Dermis microvascular lymphatic vessel endothelial cell (primary cell): ENCODE measurements at regions not wholly inside any gene's neighbourhood (a gene's known extent, or its start where the extent isn't known, plus 50 kb on each side); places are given as distances from the start of the nearest gene placed in this dataset.
"Not testable (repeated sequence)": the region's sequence is repeated elsewhere in the genome, so short reads cannot be mapped to it uniquely, and the experiment has no call there.

ENCODE experiments used
- DNase-seq, 2 donors: peaks; one replicate each; pipeline versions ENCODE4 v3.0.0 to v3.0.0-alpha.2; 2010; ENCODE audit warnings: low read depth in 2 of 2

DNA sequence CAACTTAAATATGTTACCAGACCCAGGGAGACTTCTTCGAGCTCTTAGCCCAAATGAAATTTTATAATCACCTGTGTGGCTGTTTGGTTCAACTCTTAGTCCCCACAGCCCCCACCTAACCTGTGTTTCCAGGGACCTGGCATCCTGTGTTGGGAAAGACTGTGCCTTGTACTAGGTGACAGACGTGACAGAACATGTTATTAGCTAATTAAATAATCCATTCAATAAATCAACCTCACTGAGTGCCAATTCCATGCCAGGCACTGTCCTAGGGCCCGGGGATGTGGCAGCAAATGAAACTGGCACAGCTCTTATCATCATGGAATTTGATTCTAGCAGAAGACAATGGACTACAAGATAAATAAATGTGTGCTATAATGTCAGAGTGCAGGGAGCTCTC lies 431.9 kb downstream of the MIAT start:
- DNase-seq: no peak

- no peak for DNase-seq
Observed at GRCh38 chr22:27090611-27091011, 433.2 kb downstream of the MIAT start.

- no peak for DNase-seq
Observed at GRCh38 chr22:27093422-27093821, 436.0 kb downstream of the MIAT start.

- no peak for DNase-seq
Observed at GRCh38 chr22:27094633-27095308, 437.4 kb downstream of the MIAT start.

DNA sequence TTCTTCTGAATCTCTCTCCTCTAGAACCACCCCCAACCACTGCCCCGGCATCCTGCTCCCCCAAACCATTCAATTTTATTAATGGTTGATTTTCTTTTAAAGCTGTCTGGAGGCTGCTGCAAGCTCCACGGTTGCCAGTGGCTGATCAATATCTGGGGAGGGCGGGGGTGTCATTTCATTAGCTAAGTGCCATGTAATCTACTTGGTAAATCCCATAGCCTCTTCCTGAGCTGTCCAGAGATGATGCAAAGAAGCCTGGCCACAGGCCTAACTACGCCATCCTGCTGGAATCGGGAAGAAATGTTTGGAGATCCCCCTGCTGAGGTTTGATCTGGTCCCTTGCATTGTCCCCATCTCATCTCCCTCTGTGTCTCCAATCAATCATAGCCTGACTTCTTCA lies 440.1 kb downstream of the MIAT start:
- no peak for DNase-seq

GRCh38 chr22:27097933-27098332 lies 440.5 kb downstream of the MIAT start:
- DNase-seq: no peak

DNA sequence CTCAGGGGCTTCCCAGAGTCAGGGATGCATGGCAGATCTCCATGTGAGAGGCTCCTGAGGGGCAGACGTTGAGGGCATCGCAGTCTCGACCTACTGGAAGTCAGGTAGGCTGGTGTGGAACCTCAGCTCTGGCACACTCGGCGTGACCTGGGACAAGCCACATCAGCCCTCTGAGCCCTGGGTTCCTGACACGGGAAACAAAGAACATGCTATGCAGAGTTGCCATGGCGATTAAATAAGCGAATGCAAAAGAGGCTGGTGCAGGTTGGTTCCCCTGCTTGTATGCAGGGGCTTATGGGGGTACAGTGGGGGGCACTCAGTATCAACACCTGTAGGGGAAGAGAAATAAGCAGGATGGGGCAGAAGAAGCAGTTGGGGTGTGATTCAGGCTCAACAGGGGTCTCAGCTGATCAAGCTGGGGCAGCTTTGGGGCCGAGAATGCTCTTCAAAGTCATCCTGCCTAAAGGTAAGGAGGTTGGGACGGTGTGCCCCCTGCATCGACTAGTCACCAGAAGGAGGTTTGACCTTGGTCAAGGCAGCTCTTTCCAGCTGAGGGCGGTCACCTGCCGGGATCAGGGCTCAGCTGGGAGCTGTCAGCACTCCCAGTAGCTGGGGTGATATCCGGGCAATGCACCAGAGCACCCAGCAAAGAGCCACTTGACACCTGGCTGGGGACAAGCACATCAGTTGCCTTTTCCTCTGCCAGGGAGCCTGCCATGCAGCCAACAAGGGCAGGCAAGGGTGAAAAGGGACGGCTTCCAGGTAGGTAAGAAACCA lies 442.7 kb downstream of the MIAT start:
- no peak for DNase-seq

DNA sequence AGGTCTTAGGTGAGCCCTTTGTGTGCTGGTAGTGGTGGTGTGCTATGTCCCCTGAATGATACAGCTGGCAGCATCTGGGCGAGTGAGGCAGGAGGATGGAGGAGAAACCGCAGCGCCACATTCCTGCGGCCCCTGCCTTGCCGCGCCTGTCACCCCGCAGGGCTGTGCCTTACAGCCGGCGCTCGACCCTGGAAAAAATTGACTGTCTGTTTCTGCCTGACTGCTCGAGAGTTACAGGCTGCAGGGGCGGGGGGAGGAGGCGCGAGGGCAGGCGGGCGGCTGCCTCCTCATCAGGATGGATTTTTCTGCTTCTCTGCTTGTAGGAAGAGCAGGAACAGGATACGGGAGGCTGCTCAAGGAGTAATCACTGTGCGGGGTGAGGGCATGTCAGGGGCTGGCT lies 443.4 kb downstream of the MIAT start:
- no peak for DNase-seq

- DNase-seq: no peak
Observed at GRCh38 chr22:27101288-27101687, 443.9 kb downstream of the MIAT start.

GRCh38 chr22:27104449-27104848 lies 447.1 kb downstream of the MIAT start:
- no peak for DNase-seq

GRCh38 chr22:27105142-27106025 lies 448.0 kb downstream of the MIAT start:
- DNase-seq: peak; percentile 52 to 81

- no peak for DNase-seq
Observed at GRCh38 chr22:27106985-27107384, 449.6 kb downstream of the MIAT start.

GRCh38 chr22:27107386-27107785 lies 450.0 kb downstream of the MIAT start:
- no peak for DNase-seq

GRCh38 chr22:27107824-27108223 lies 450.4 kb downstream of the MIAT start:
- peak; percentile 29 to 94 for DNase-seq

- DNase-seq: no peak
Observed at GRCh38 chr22:27108425-27109114, 451.2 kb downstream of the MIAT start.

DNA sequence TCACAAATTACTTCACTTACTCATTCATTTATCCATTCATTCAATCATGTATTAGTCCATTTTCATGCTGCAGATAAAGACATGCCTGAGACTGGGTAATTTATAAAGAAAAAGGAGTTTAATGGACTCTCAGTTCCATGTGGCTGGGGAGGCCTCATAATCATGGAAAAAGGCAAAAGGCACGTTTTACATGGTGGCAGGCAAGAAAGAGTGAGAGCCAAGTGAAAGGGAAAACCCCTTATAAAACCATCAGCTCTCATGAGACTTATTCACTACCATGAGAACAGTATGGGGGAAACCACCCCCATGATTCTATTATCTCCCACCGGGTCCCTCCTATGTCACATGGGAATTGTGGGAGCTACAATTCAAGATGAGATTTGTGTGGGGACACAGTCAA lies 452.0 kb downstream of the MIAT start:
- not testable (repeated sequence) for DNase-seq

DNA sequence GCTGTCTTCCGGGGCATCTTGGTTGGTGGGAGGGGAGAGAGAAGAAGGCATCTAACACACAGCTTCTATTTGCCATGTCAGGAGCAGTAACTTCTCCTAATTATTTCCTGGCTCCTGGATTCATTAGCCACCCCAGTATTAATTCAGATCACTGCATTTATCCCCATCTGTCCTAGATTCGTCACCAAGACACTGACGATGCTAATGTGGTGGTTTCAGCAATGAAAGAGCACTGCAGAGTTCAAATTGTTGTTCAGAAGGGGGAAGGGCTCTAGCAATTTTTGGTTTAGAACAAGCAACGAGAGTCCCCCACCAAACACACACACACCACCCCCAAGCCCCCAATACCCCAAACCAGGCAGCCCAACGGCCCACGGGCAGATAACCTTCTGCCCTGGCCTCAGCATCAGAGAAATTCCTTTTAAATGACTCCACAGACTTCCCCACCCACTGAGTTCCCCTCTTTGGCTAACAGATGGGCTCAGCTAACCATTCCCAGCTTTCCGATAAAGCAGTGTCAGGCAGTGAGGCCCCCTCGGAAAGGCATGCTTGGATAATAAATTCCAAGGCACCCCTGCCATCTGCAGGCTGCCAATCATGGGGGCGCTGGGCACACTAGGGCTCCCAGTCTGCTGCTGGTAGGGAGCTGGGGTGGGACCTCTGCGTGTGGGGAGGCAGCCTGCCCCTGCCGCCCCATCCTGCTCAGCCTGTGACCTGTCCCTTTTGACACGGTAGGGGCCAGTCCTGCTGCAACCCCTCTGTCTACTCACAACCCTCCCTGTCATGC lies 453.5 kb downstream of the MIAT start:
- peak in 1 of 2 donors; percentile 65 for DNase-seq

GRCh38 chr22:27111796-27112672 lies 454.6 kb downstream of the MIAT start:
- no peak for DNase-seq

DNA sequence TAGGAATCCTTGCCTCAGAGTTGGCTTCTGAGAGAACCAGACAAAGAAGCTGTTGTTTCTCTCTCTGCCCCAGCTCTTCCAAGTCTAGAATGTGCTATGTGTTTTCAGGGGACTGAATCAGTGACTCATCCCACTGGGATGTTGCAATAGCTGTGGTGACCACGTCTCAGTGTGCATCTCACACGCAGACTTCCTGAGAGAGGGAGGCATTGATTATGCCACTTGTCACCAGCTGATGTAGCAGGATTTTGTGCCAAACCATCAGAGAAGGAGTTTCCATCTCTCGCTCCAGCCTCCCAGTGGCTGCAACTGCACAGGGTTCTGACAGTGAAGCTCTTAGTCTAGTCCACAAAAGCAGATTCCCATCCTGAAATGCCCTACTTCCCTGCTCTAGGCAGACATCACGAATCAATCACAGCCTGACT lies 455.8 kb downstream of the MIAT start:
- DNase-seq: peak; percentile 68 to 92

GRCh38 chr22:27113641-27114040 lies 456.3 kb downstream of the MIAT start:
- DNase-seq: no peak
